ENCODE measurements at regions not wholly inside any gene's neighbourhood (a gene's known extent, or its start where the extent isn't known, plus 50 kb on each side); places are given as distances from the start of the nearest gene placed in this dataset.
"Not testable (repeated sequence)": the region's sequence is repeated elsewhere in the genome, so short reads cannot be mapped to it uniquely, and the experiment has no call there.

- no peak for ATAC-seq (ENCODE audit: low FRiP score)
- no peak for DNase-seq (ENCODE audit: low spot score)
- no peak for TF ChIP-seq CTCF (IDR thresholded peaks at IDR 0.05)
These were observed 64.6 kb upstream of the CD55 start for GRCh38 chr1:207256869-207257268.

DNA sequence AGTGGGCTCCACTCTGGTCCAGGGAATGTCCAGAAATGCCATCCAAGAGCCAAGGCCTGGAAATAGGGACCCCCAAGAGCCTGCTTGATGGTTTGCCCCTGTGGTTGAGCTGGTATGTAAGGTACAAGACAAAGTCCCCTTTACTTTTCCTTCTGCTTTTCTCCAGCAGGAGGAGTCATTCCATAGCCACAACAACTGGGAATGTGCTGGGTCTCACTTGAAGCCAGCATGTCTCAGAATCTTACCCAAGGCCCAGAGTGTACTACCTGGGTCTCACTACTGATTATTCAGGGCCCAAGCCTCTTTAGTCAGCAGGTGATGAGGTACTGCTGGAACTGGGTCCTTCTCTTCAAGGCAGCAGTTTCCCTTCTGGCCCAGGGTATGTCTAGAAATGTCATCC lies 62.1 kb upstream of the CD55 start:
- no peak for TF ChIP-seq CTCF (IDR thresholded peaks at IDR 0.05)
- DNase-seq (ENCODE audit: low spot score) (no peak), ATAC-seq (ENCODE audit: low FRiP score) (no peak)

DNA sequence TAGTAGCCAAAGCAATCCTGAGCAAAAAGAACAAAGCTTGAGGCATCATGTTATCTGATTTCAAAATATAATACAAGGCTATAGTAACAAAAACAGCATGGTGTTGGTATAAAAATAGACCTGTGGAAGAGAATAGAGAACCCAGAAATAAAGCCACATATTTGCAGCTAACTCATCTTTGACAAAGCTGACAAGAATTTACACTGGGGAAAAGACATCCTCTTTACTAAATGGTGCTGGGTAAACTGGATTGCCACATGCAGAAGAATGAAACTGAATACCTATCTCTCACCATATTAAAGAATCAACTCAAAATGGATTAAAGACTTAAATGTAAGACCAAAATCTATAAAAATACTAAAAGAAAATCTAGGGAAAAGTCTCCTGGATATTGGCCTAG lies 59.5 kb upstream of the CD55 start:
- ATAC-seq (ENCODE audit: low FRiP score) (no peak), DNase-seq (ENCODE audit: low spot score) (no peak)
- TF ChIP-seq CTCF (IDR thresholded peaks at IDR 0.05): no peak

GRCh38 chr1:207262891-207263290 lies 58.6 kb upstream of the CD55 start:
- ATAC-seq (ENCODE audit: low FRiP score); DNase-seq (ENCODE audit: low spot score): not testable (repeated sequence)

DNA sequence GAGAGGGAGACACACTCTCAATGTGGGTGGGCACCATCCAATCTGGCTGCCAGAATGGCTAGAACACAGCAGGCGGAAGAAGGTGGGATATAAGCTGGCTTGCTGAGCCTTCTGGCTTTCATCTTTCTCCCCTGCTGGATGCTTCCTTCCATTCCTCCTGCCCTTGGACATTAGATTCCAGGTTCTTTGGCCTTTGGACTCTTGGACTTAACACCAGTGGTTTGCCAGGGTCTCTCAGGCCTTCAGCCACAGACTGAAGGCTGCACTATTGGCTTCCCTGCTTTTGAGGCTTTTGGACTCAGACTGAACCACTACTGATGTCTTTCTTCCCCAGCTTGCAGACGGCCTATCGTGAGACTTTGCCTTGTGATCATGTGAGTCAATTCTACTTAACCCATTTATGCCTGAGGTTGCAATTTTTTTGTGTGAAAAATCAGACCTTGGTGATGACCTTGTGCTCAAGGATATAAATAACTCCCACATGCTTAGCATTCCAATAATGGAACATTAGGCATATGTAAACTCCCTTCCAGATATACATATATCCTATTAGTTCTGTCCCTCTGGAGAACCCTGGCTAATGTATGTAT lies 56.7 kb upstream of the CD55 start:
- no peak for ATAC-seq (ENCODE audit: low FRiP score)
- DNase-seq (ENCODE audit: low spot score): no peak
- no peak for TF ChIP-seq CTCF (IDR thresholded peaks at IDR 0.05)

GRCh38 chr1:207268337-207268736 lies 53.1 kb upstream of the CD55 start:
- TF ChIP-seq CTCF (IDR thresholded peaks at IDR 0.05): no peak
- ATAC-seq (ENCODE audit: low FRiP score) (no peak), DNase-seq (ENCODE audit: low spot score) (no peak)

DNA sequence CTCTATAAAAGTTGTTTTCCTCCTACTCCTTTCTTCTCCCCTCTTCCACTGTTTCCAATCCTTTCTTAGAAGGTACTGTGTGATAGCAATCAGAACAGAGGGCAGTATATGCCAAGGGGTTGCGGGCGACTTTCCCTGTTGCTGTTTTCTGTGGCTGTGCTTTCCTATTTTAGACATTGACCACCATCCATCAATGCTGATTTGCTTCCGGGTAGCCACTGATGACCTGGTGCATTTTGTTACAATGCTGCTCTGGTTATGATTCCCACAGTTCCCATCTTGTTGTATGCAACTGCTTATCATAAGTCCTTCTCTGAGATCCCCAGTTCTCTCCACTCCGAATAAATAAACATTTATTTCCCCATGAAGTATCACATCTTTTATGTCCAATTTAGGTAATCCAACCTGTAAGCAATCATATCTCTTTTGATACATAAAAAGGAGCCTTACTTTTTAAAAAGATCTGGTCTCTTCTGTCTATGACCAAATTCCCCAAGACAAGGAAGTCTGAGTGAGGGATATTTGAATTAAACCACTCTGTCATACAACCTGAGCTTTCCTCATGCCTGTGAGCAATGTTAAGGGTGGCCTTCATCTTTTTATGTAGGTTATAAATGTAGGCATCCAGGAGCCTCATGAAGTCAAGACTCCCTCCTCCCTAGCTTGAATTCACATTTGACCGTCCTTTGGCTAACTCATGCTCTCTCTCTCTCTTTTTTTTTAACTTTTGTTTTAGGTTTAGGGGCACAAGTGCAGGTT lies 52.5 kb upstream of the CD55 start:
- no peak for DNase-seq (ENCODE audit: low spot score)
- no peak for TF ChIP-seq CTCF (IDR thresholded peaks at IDR 0.05)
- ATAC-seq (ENCODE audit: low FRiP score): no peak
